Karpas-422 (cell line): ENCODE measurements at regions not wholly inside any gene's neighbourhood (a gene's known extent, or its start where the extent isn't known, plus 50 kb on each side); places are given as distances from the start of the nearest gene placed in this dataset.

Experiments
- DNase-seq: peaks from one replicate; pipeline ENCODE4 v3.0.0-alpha.2; 2015
- H2AFZ ChIP-seq: fragments of 200-600 bp; sonication (generic); 2 replicates; pipeline ENCODE4 v1.6.1; 2014; ENCODE audit warnings: antibody characterized with exemption, low read length, mixed read lengths
- H3K27ac ChIP-seq: fragments of 200-600 bp; sonication (generic); 2 replicates; pipeline ENCODE4 v1.5.1; 2014; ENCODE audit warnings: mild to moderate bottlenecking, low read length, moderate library complexity
- H3K27me3 ChIP-seq: fragments of 200-600 bp; sonication (generic); 2 replicates; pipeline ENCODE4 v1.6.1; 2014; ENCODE audit warnings: low read length, mixed read lengths
- H3K36me3 ChIP-seq: fragments of 200-600 bp; sonication (generic); 2 replicates; pipeline ENCODE4 v1.6.1; 2014; ENCODE audit warnings: low read length, mixed read lengths; ENCODE audit not compliant: insufficient read depth
- H3K4me1 ChIP-seq: fragments of 200-600 bp; sonication (generic); 2 replicates; pipeline ENCODE4 v1.6.1; 2014; ENCODE audit warnings: mild to moderate bottlenecking, low read length, mixed read lengths
- H3K4me2 ChIP-seq: fragments of 200-600 bp; sonication (generic); 2 replicates; pipeline ENCODE4 v1.6.1; 2014; ENCODE audit warnings: low read length, low read depth, mild to moderate bottlenecking; ENCODE audit not compliant: poor library complexity, severe bottlenecking
- H3K4me3 ChIP-seq: fragments of 200-600 bp; sonication (generic); 2 replicates; pipeline ENCODE4 v1.5.1; 2014; ENCODE audit warnings: mild to moderate bottlenecking, antibody characterized with exemption, low read length, mixed read lengths
- H3K79me2 ChIP-seq: fragments of 200-600 bp; sonication (generic); 2 replicates; pipeline ENCODE4 v1.6.1; 2014; ENCODE audit warnings: mild to moderate bottlenecking, low read length, mixed read lengths
- H3K9ac ChIP-seq: fragments of 200-600 bp; sonication (generic); 2 replicates; pipeline ENCODE4 v1.6.0; 2014; ENCODE audit warnings: low read length
- H3K9me2 ChIP-seq: fragments of 200-600 bp; sonication (generic), shearing (Covaris generic); replicated peaks from 2 replicates; pipeline ENCODE4 v1.6.0; 2014; ENCODE audit warnings: mild to moderate bottlenecking, low read length, moderate library complexity; ENCODE audit not compliant: insufficient read depth
- H3K9me3 ChIP-seq: fragments of 300-700, 200-600 bp; sonication (generic); 2 replicates; pipeline ENCODE4 v1.6.1; 2014; ENCODE audit warnings: low read length, mixed read lengths
- H4K20me1 ChIP-seq: fragments of 200-600 bp; sonication (generic); 2 replicates; pipeline ENCODE4 v1.6.1; 2014; ENCODE audit warnings: mild to moderate bottlenecking, antibody characterized with exemption, low read length, low read depth; ENCODE audit not compliant: insufficient read depth

DNA sequence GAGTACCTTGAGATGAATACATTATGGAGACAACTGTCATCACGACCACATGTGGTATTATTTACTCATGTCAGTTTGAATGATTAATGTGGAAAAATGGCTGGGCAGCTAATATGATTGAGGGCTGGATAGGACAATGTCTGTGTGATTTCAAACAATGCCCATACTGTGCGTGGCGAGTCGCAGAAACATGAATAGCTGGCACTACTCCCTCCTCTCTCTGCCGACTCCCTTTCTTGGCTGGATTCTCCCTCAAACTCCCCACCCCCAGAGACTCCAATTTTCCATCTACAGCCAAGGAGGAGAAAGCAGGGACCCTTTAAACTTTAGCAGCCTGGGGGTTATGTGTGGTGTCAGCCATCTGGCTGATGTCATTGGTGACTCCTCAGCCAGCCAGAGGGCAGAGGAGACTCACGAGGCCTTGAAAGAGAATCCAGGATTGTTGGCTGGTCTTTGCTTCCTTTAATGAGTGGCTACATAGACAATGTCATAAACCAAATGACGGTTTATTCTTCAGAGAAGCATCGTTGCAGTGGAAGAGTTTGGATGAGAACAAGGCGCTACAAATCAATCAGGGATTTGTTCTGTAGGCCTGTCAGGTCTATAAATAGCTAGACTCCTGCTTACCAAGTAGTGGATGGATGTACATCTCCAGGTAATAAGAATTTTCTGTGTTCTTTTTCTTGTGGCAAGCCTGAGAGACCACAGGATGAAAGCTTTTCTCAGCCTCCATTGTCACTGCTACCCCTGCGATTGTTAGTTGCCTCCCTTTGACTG is 165.6 kb downstream of the DLEU7 start:
- Histone ChIP-seq H3K79me2 (no peaks in the 10 kb centered on the region), H3K9ac (no peak overlapping the region), H3K9me2 (no peaks in the 10 kb centered on the region), H3K36me3 (no peaks in the 10 kb centered on the region), H3K9me3 (no peaks in the 10 kb centered on the region), H2AFZ (no peak overlapping the region), H4K20me1 (no peaks in the 10 kb centered on the region), H3K4me3 (no peak overlapping the region), H3K27me3 (peaks cover 4% of the 10 kb centered on the region; the same call in 1 of the 2 replicates), H3K27ac (no peak overlapping the region), H3K4me2 (no peak overlapping the region), H3K4me1 (no peaks in the 10 kb centered on the region)
- no peak for DNase-seq

DNA sequence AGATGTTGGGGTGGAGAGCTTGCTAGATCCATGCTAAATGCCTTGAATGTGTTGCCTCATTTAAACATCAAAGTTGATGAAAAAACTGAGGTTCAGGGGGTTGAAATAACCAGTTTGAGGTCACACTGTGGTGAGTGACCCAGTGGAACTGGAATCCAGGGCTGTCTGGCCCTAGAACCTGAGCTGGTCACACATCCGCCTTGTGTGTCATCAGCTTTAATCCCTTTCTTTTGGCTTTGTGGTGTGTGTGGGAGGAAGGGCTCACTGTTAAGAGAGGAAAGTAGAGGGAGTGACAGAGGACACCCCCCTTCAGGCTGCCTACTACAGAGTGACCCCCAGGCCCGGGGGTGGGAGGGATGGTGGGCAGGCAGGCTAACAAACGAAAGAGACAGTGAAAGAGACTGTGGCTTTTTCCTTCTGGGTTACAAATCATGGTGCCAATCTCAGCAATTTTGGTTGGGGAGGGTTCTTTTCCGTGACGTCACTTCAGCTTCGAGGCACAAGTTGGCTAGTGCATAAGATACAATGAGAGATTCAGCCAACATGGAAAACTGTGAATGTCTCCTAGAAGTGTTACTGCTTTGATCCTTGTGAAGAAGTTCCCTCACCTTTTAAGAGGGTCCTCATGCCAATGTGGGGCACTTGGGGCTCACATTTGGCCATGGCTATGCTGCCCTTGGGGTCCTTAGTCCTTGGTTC is 164.9 kb downstream of the DLEU7 start:
- H3K27ac ChIP-seq: no peak overlapping the region
- no peak overlapping the region for H3K4me3 ChIP-seq
- H3K4me2 ChIP-seq: no peak overlapping the region
- H3K9me3 ChIP-seq: no peaks in the 10 kb centered on the region
- H3K9ac ChIP-seq: no peak overlapping the region
- H3K79me2 ChIP-seq: no peaks in the 10 kb centered on the region
- H4K20me1 ChIP-seq: no peaks in the 10 kb centered on the region
- no peaks in the 10 kb centered on the region for H3K9me2 ChIP-seq
- H3K27me3 ChIP-seq: peaks cover 4% of the 10 kb centered on the region; the same call in 1 of the 2 replicates
- no peak overlapping the region for H2AFZ ChIP-seq
- no peak for DNase-seq
- H3K36me3 ChIP-seq: no peaks in the 10 kb centered on the region
- no peaks in the 10 kb centered on the region for H3K4me1 ChIP-seq

DNA sequence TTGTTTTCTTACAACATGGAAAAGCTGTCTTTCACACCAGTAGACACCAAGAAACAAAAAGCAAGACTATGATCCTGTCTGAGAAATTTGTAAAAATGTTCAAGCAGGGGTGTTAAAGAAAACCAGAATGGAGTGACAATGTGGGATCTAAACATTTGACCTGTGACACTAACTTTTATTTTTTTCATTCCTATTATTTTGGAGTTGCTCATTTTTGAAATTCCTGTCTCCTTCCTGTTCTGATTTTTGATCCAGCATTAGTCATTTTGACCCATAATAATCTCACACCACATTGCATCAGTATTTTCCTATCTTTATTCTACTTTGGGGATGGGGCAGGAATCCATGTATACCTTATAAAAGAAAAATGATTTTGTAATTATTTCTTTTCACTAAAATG is 164.2 kb downstream of the DLEU7 start:
- H3K9me2 ChIP-seq: no peaks in the 10 kb centered on the region
- H3K4me3 ChIP-seq: no peak overlapping the region
- H3K9me3 ChIP-seq: no peaks in the 10 kb centered on the region
- DNase-seq: no peak
- no peaks in the 10 kb centered on the region for H3K4me1 ChIP-seq
- no peaks in the 10 kb centered on the region for H4K20me1 ChIP-seq
- H3K36me3 ChIP-seq: no peaks in the 10 kb centered on the region
- H2AFZ ChIP-seq: no peak overlapping the region
- peaks cover 4% of the 10 kb centered on the region; the same call in 1 of the 2 replicates for H3K27me3 ChIP-seq
- no peak overlapping the region for H3K4me2 ChIP-seq
- no peak overlapping the region for H3K9ac ChIP-seq
- no peaks in the 10 kb centered on the region for H3K79me2 ChIP-seq
- H3K27ac ChIP-seq: no peak overlapping the region

DNA sequence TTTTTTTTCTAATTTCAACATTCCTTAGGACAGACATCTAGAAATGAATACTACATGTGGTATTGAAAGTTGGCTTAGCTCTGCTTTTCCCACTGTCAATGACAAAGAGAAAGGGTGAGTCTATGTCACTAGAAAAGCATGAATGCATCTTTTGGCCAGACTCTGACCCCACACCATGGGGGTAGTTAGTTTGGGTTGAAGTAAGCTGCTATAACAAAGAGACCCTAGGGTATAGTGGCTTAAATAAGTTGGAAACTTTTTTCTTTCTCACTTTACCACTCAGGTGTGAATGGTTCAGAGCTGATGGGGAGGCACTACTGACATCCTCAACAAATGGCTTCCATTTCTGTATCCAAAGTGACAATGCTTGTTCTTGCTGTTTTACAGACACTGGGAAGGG is 161.5 kb downstream of the DLEU7 start:
- Histone ChIP-seq H3K36me3 (no peaks in the 10 kb centered on the region), H3K4me1 (no peaks in the 10 kb centered on the region), H3K4me2 (no peak overlapping the region), H3K27me3 (peaks cover 4% of the 10 kb centered on the region; the same call in 1 of the 2 replicates), H2AFZ (no peak overlapping the region), H3K79me2 (no peaks in the 10 kb centered on the region), H3K9ac (no peak overlapping the region), H3K27ac (no peak overlapping the region), H3K9me3 (no peaks in the 10 kb centered on the region), H4K20me1 (no peaks in the 10 kb centered on the region), H3K9me2 (no peaks in the 10 kb centered on the region), H3K4me3 (no peak overlapping the region)
- no peak for DNase-seq

DNA sequence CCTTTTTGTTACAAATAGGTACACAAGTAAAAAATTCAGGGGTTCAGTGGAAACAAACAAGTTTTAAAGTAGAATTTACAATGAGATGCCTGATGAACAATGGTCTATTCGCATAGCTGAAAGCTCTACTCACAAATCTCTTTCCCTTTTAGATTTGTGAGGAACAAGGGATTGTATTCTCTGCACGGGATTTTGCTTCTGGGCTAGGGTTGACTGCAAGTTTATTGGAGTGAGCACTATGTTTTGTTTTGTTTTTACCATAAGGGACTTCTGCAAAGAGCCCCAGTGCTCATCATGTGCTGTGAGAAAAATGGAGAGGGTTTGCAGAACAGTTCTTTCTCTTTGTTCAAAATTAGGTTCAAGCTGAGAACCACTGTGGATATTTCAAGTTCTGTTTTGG is 160.5 kb downstream of the DLEU7 start:
- Histone ChIP-seq H3K79me2 (no peaks in the 10 kb centered on the region), H3K9ac (no peak overlapping the region), H3K27me3 (peaks cover 4% of the 10 kb centered on the region; the same call in 1 of the 2 replicates), H3K4me2 (no peak overlapping the region), H3K36me3 (no peaks in the 10 kb centered on the region), H3K4me3 (no peak overlapping the region), H3K9me2 (no peaks in the 10 kb centered on the region), H3K4me1 (no peaks in the 10 kb centered on the region), H3K27ac (no peak overlapping the region), H2AFZ (no peak overlapping the region), H3K9me3 (no peaks in the 10 kb centered on the region), H4K20me1 (no peaks in the 10 kb centered on the region)
- DNase-seq: no peak

DNA sequence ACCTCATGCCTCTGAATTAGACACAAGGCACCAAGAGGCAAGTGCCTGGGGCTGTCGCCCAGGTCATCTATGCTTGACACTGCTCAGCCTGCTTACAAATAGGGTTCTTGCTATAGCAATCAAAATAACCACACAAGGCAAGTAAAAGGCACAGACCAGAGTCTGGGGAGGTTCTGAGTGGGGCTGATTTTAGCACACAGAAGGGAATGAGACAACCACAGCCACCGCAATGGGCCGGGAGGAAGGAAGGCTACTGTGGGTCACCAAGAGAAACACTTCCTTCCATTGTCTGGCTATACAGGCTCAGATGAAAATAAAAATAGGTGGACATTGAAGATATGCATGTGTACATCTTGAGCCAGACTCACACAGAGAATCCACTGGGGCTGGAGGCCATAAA is 159.1 kb downstream of the DLEU7 start:
- H3K9me2 ChIP-seq: no peaks in the 10 kb centered on the region
- H3K79me2 ChIP-seq: no peaks in the 10 kb centered on the region
- H3K4me3 ChIP-seq: no peak overlapping the region
- no peak overlapping the region for H3K27ac ChIP-seq
- no peaks in the 10 kb centered on the region for H3K4me1 ChIP-seq
- no peak overlapping the region for H3K9ac ChIP-seq
- H3K4me2 ChIP-seq: no peak overlapping the region
- no peaks in the 10 kb centered on the region for H4K20me1 ChIP-seq
- no peaks in the 10 kb centered on the region for H3K9me3 ChIP-seq
- DNase-seq: no peak
- peaks cover 4% of the 10 kb centered on the region; the same call in 1 of the 2 replicates for H3K27me3 ChIP-seq
- H2AFZ ChIP-seq: no peak overlapping the region
- no peaks in the 10 kb centered on the region for H3K36me3 ChIP-seq

DNA sequence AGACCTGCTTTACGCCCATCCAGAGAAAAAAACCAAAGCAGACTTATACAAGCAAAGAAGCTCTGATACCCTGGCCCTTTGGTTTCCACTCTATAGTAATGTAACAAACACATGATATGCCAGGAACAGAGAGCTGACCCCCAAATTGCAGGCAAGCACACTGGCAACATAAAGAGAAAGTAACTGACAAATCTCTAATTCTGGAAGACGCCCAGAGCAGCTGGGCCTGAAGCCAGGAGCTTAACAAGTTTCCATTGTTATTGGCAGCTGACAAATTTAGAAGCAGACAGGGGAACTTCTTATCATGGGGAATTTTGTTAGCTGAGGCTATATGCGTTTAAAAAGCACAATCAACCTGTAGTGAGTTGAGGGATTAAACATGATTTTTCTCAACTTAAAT is 158.0 kb downstream of the DLEU7 start:
- H3K79me2 ChIP-seq: no peaks in the 10 kb centered on the region
- no peaks in the 10 kb centered on the region for H3K9me3 ChIP-seq
- no peaks in the 10 kb centered on the region for H4K20me1 ChIP-seq
- H3K9me2 ChIP-seq: no peaks in the 10 kb centered on the region
- H3K36me3 ChIP-seq: no peaks in the 10 kb centered on the region
- no peak for DNase-seq
- no peaks in the 10 kb centered on the region for H3K4me1 ChIP-seq
- no peak overlapping the region for H3K9ac ChIP-seq
- no peak overlapping the region for H3K27ac ChIP-seq
- no peak overlapping the region for H3K4me2 ChIP-seq
- H2AFZ ChIP-seq: no peak overlapping the region
- no peak overlapping the region for H3K4me3 ChIP-seq
- peaks cover 4% of the 10 kb centered on the region; the same call in 1 of the 2 replicates for H3K27me3 ChIP-seq

DNA sequence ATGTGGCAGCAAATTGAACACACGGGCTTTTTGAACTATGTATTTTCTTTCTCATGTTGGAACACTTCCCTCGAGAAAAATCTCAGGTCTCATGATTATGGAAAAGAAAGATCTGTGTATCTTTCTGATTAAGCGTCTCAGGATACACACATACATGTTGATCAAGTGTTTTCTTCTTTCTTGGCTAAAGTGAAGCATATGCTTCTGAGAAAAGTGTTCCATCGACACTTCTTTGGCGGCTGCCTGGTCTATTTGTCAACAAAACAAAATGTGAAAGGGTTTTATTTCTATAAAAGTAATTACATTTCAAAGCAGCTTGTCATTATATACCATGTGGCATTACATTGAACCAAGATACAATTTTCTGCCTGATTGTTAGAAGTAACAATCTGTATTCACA is 157.5 kb downstream of the DLEU7 start:
- no peak overlapping the region for H3K9ac ChIP-seq
- DNase-seq: no peak
- H3K27me3 ChIP-seq: peaks cover 4% of the 10 kb centered on the region; the same call in 1 of the 2 replicates
- H3K4me1 ChIP-seq: no peaks in the 10 kb centered on the region
- H3K9me3 ChIP-seq: no peaks in the 10 kb centered on the region
- no peaks in the 10 kb centered on the region for H3K9me2 ChIP-seq
- no peaks in the 10 kb centered on the region for H4K20me1 ChIP-seq
- no peak overlapping the region for H2AFZ ChIP-seq
- H3K27ac ChIP-seq: no peak overlapping the region
- no peak overlapping the region for H3K4me2 ChIP-seq
- no peaks in the 10 kb centered on the region for H3K79me2 ChIP-seq
- no peak overlapping the region for H3K4me3 ChIP-seq
- H3K36me3 ChIP-seq: no peaks in the 10 kb centered on the region
